ENCODE measurements at regions not wholly inside any gene's neighbourhood (a gene's known extent, or its start where the extent isn't known, plus 50 kb on each side); places are given as distances from the start of the nearest gene placed in this dataset.

GRCh38 chr4:100728861-100729260 is 211.0 kb upstream of the EMCN start:
- peaks cover 12% of the 10 kb centered on the region for H3K27me3 Mint-ChIP-seq (ENCODE audit: low read depth, poor library complexity)
- no peak overlapping the region for H3K4me3 Mint-ChIP-seq
- no peaks in the 10 kb centered on the region for H3K4me1 Mint-ChIP-seq
- peaks cover 3% of the 10 kb centered on the region for H3K36me3 Mint-ChIP-seq (ENCODE audit: low read depth)
- no peak overlapping the region for H3K27ac Mint-ChIP-seq
- no peak for TF ChIP-seq CTCF (IDR thresholded peaks at IDR 0.05)
- H3K9me3 Mint-ChIP-seq = peaks cover 8% of the 10 kb centered on the region
- no peak for DNase-seq

GRCh38 chr4:100722866-100723459 is 205.1 kb upstream of the EMCN start:
- DNase-seq = no peak
- TF ChIP-seq CTCF (IDR thresholded peaks at IDR 0.05) = no peak
- Mint-ChIP-seq H3K27ac (no peak overlapping the region), H3K4me1 (no peaks in the 10 kb centered on the region), H3K36me3 (ENCODE audit: low read depth) (no peaks in the 10 kb centered on the region), H3K4me3 (no peak overlapping the region), H3K27me3 (ENCODE audit: low read depth, poor library complexity) (no peaks in the 10 kb centered on the region), H3K9me3 (peaks cover 4% of the 10 kb centered on the region)

- H3K27ac Mint-ChIP-seq = no peak overlapping the region
- DNase-seq = no peak
- H3K4me3 Mint-ChIP-seq = no peak overlapping the region
- H3K9me3 Mint-ChIP-seq = peaks cover 4% of the 10 kb centered on the region
- no peaks in the 10 kb centered on the region for H3K4me1 Mint-ChIP-seq
- H3K36me3 Mint-ChIP-seq (ENCODE audit: low read depth) = no peaks in the 10 kb centered on the region
- no peak for TF ChIP-seq CTCF (IDR thresholded peaks at IDR 0.05)
- no peaks in the 10 kb centered on the region for H3K27me3 Mint-ChIP-seq (ENCODE audit: low read depth, poor library complexity)
Measured at GRCh38 chr4:100722133-100722532, 204.3 kb upstream of the EMCN start.

GRCh38 chr4:100721490-100721889 is 203.7 kb upstream of the EMCN start:
- TF ChIP-seq CTCF (IDR thresholded peaks at IDR 0.05) = no peak
- H3K36me3 Mint-ChIP-seq (ENCODE audit: low read depth) = no peaks in the 10 kb centered on the region
- peaks cover 4% of the 10 kb centered on the region for H3K9me3 Mint-ChIP-seq
- H3K4me1 Mint-ChIP-seq = no peaks in the 10 kb centered on the region
- H3K27ac Mint-ChIP-seq = no peak overlapping the region
- no peaks in the 10 kb centered on the region for H3K27me3 Mint-ChIP-seq (ENCODE audit: low read depth, poor library complexity)
- no peak overlapping the region for H3K4me3 Mint-ChIP-seq
- no peak for DNase-seq

GRCh38 chr4:100721077-100721476 is 203.3 kb upstream of the EMCN start:
- Mint-ChIP-seq H3K4me3 (no peak overlapping the region), H3K4me1 (no peaks in the 10 kb centered on the region), H3K36me3 (ENCODE audit: low read depth) (no peaks in the 10 kb centered on the region), H3K9me3 (peaks cover 4% of the 10 kb centered on the region), H3K27me3 (ENCODE audit: low read depth, poor library complexity) (no peaks in the 10 kb centered on the region), H3K27ac (no peak overlapping the region)
- no peak for TF ChIP-seq CTCF (IDR thresholded peaks at IDR 0.05)
- DNase-seq = no peak

GRCh38 chr4:100716416-100716815 is 198.6 kb upstream of the EMCN start:
- Mint-ChIP-seq H3K36me3 (ENCODE audit: low read depth) (no peaks in the 10 kb centered on the region), H3K9me3 (peaks cover 8% of the 10 kb centered on the region), H3K4me1 (no peaks in the 10 kb centered on the region), H3K27me3 (ENCODE audit: low read depth, poor library complexity) (no peaks in the 10 kb centered on the region), H3K4me3 (no peak overlapping the region), H3K27ac (no peak overlapping the region)
- no peak for DNase-seq
- TF ChIP-seq CTCF (IDR thresholded peaks at IDR 0.05) = no peak

Measured in nephron progenitor cell (in vitro differentiated cells).